ENCODE measurements at regions not wholly inside any gene's neighbourhood (a gene's known extent, or its start where the extent isn't known, plus 50 kb on each side); places are given as distances from the start of the nearest gene placed in this dataset.

GRCh38 chr10:78902815-78903214 is 166.0 kb upstream of the ZMIZ1 start:
- TF ChIP-seq CTCF (conservative IDR thresholded peaks at IDR 0.05; ENCODE audit: low read depth, low read length) (no peak), EZH2 (IDR thresholded peaks at IDR 0.05; ENCODE audit: borderline replicate concordance, low read depth, low read length, poor library complexity, severe bottlenecking) (no peak)
